Spleen (tissue), 7 donors: ENCODE measurements at regions not wholly inside any gene's neighbourhood (a gene's known extent, or its start where the extent isn't known, plus 50 kb on each side); places are given as distances from the start of the nearest gene placed in this dataset.

Experiments
- POLR2A ChIP-seq, 3 donors: fragments of 450-650 bp; IDR thresholded peaks; one replicate each; pipeline ENCODE4 v1.5.1; 2017; ENCODE audit warnings: antibody characterized with exemption in 3 of 3, mild to moderate bottlenecking in 1 of 3
- POLR2AphosphoS5 ChIP-seq, 3 donors: sonication (generic); formaldehyde crosslinking; IDR thresholded peaks; one replicate each; pipeline ENCODE4 v1.5.1; 2017; ENCODE audit warnings: antibody characterized with exemption in 3 of 3
- TF ChIP-seq, protein P1 (sequence below), 11 experiments: fragments of 200-600 bp in 7 of 11; fragments of 450-650 bp in 4 of 11; sonication (generic) in 4 of 11; IDR thresholded peaks in 8 of 11; conservative IDR thresholded peaks in 3 of 11; 1 replicate in 7 of 11; 2 replicates in 4 of 11; pipeline versions ENCODE4 v1.4.0 to v1.8.0; 2016 to 2021; ENCODE audit warnings: antibody characterized with exemption in 11 of 11, inconsistent platforms in 4 of 11, mild to moderate bottlenecking in 1 of 11
- donor health status: DM: no; HTN: no; CAD: no; lungs with moderate emphysema.
- donor health status: DM: no; HTN: no; CAD: no.
- donor health status: DM: no; HTN: no; CAD: no.

GRCh38 chr7:131616487-131617200 is 60.2 kb upstream of the PODXL start:
- TF ChIP-seq, protein P1, sequence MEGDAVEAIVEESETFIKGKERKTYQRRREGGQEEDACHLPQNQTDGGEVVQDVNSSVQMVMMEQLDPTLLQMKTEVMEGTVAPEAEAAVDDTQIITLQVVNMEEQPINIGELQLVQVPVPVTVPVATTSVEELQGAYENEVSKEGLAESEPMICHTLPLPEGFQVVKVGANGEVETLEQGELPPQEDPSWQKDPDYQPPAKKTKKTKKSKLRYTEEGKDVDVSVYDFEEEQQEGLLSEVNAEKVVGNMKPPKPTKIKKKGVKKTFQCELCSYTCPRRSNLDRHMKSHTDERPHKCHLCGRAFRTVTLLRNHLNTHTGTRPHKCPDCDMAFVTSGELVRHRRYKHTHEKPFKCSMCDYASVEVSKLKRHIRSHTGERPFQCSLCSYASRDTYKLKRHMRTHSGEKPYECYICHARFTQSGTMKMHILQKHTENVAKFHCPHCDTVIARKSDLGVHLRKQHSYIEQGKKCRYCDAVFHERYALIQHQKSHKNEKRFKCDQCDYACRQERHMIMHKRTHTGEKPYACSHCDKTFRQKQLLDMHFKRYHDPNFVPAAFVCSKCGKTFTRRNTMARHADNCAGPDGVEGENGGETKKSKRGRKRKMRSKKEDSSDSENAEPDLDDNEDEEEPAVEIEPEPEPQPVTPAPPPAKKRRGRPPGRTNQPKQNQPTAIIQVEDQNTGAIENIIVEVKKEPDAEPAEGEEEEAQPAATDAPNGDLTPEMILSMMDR (IDR thresholded peaks at IDR 0.05 in 8 of 11, conservative IDR thresholded peaks at IDR 0.05 in 3 of 11) = no peak
- TF ChIP-seq POLR2A (IDR thresholded peaks at IDR 0.05) (no peak), POLR2AphosphoS5 (IDR thresholded peaks at IDR 0.05) (no peak)
